Prostate gland (tissue), 2 donors: ENCODE measurements at regions not wholly inside any gene's neighbourhood (a gene's known extent, or its start where the extent isn't known, plus 50 kb on each side); places are given as distances from the start of the nearest gene placed in this dataset.

Experiments
- CTCF ChIP-seq, 4 experiments: fragments of 200-600 bp in 2 of 4; fragments of 450-650 bp in 2 of 4; sonication (generic) in 2 of 4; IDR thresholded peaks; 1 replicate in 3 of 4; 2 replicates in 1 of 4; pipeline ENCODE4 v1.5.1; 2016 to 2019; ENCODE audit warnings: antibody characterized with exemption in 4 of 4, mild to moderate bottlenecking in 2 of 4, moderate library complexity in 2 of 4
- POLR2A ChIP-seq: fragments of 450-650 bp; IDR thresholded peaks from one replicate; pipeline ENCODE4 v1.6.1; 2016; ENCODE audit warnings: antibody characterized with exemption, mild to moderate bottlenecking
- POLR2AphosphoS5 ChIP-seq: sonication (generic); formaldehyde crosslinking; IDR thresholded peaks from one replicate; pipeline ENCODE4 v1.6.1; 2017; ENCODE audit warnings: antibody characterized with exemption

DNA sequence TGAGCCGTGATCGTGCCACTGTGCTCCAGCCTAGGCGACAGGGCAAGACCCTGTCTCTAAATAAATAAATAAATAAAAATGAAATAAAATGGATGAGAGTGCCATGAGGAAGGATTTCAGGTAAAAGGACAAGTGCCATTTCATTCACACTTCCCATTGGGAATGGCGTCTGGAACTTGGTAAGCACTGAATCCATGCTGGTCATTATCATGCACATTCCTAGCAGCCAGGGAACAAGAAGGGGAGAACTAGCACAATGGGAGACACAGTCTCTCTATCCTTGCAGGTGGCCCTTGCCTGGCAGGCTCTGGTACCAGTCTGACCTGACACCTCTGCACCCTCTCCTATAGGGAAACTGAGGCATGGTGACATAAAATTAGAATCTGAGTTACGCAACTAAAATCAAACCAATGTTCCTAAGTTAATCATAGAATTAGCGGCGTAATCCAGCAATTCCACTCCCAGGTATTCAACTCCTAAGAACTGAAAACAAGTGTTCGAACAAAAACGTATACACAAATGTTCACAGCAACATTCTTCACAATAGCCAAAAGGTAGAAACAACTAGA, 70.8 kb upstream of the MFGE8 start:
- TF ChIP-seq POLR2A = no peak
- no peak for TF ChIP-seq CTCF (IDR thresholded peaks at IDR 0.05)
- TF ChIP-seq POLR2AphosphoS5 = no peak
